Head of caudate nucleus (tissue), 42 donors: ENCODE measurements at regions not wholly inside any gene's neighbourhood (a gene's known extent, or its start where the extent isn't known, plus 50 kb on each side); places are given as distances from the start of the nearest gene placed in this dataset.
A peak's percentile ranks its signal among the peaks of the same experiment; 100 is the strongest.
"Not testable (repeated sequence)": the region's sequence is repeated elsewhere in the genome, so short reads cannot be mapped to it uniquely, and the experiment has no call there.

Experiments
- DNase-seq, 42 donors: peaks; one replicate each; pipeline versions ENCODE4 v3.0.0 to v3.0.0-alpha.2; 2020 to 2021; ENCODE audit warnings: mixed read lengths in 7 of 42
- intact Hi-C: fragments of 100-400 bp; cut with DNase I; formaldehyde crosslinking; loops from one replicate; pipeline ENCODE4 v1.15.0; 2022

- DNase-seq, intact Hi-C loops: not testable (repeated sequence)
Measured at GRCh38 chr1:2851918-2852317, 50.4 kb upstream of the TTC34 start.

GRCh38 chr1:2853711-2854110 is 52.2 kb upstream of the TTC34 start:
- intact Hi-C loops = no loop called here
- DNase-seq = no peak

GRCh38 chr1:2854151-2854550 is 52.7 kb upstream of the TTC34 start:
- intact Hi-C loops = no loop called here
- DNase-seq = peak in 1 of 42 donors; percentile 1

GRCh38 chr1:2854611-2855010 is 53.1 kb upstream of the TTC34 start:
- DNase-seq = peak in 1 of 42 donors; percentile 1
- intact Hi-C loops = no loop called here

- DNase-seq = peak in 1 of 42 donors; percentile 2
- intact Hi-C loops = no loop called here
Measured at GRCh38 chr1:2855206-2856065, 53.9 kb upstream of the TTC34 start.

- DNase-seq = no peak
Measured at GRCh38 chr1:2856066-2856390, 54.5 kb upstream of the TTC34 start.

GRCh38 chr1:2856676-2857375 is 55.3 kb upstream of the TTC34 start:
- intact Hi-C loops = no loop called here
- no peak for DNase-seq

More at GRCh38 chr1:2856066-2856390, 54.5 kb upstream of the TTC34 start:
- intact Hi-C loops = no loop called here

- intact Hi-C loops = no loop called here
- no peak for DNase-seq
Measured at GRCh38 chr1:2857521-2857920, 56.0 kb upstream of the TTC34 start.

- intact Hi-C loops = no loop called here
- no peak for DNase-seq
Measured at GRCh38 chr1:2858676-2859075, 57.2 kb upstream of the TTC34 start.

- DNase-seq = no peak
- intact Hi-C loops = no loop called here
Measured at GRCh38 chr1:2859219-2859880, 57.9 kb upstream of the TTC34 start.

GRCh38 chr1:2859881-2860430 is 58.5 kb upstream of the TTC34 start:
- DNase-seq = no peak
- intact Hi-C loops = no loop called here

GRCh38 chr1:2860476-2861142 is 59.1 kb upstream of the TTC34 start:
- DNase-seq = no peak
- intact Hi-C loops = no loop called here

GRCh38 chr1:2861143-2861987 is 59.9 kb upstream of the TTC34 start:
- DNase-seq = no peak
- intact Hi-C loops = no loop called here

- intact Hi-C loops = no loop called here
- DNase-seq = no peak
Measured at GRCh38 chr1:2861988-2862813, 60.7 kb upstream of the TTC34 start.

- DNase-seq = no peak
- intact Hi-C loops = no loop called here
Measured at GRCh38 chr1:2862814-2863647, 61.5 kb upstream of the TTC34 start.

- no peak for DNase-seq
- intact Hi-C loops = no loop called here
Measured at GRCh38 chr1:2863648-2863963, 62.1 kb upstream of the TTC34 start.
